Nephron (organoid): ENCODE measurements at regions not wholly inside any gene's neighbourhood (a gene's known extent, or its start where the extent isn't known, plus 50 kb on each side); places are given as distances from the start of the nearest gene placed in this dataset.
"Not testable (repeated sequence)": the region's sequence is repeated elsewhere in the genome, so short reads cannot be mapped to it uniquely, and the experiment has no call there.

ENCODE experiments used
- H3K27ac Mint-ChIP-seq, 3 experiments: 2 replicates each; pipeline ENCODE4 v1.8.0; 2020; ENCODE audit warnings: mixed read lengths in 3 of 3, mild to moderate bottlenecking in 2 of 3, moderate library complexity in 1 of 3
- H3K27me3 Mint-ChIP-seq: 2 replicates; pipeline ENCODE4 v1.8.0; 2021; ENCODE audit warnings: low read depth, mild to moderate bottlenecking, moderate library complexity, mixed read lengths
- H3K36me3 Mint-ChIP-seq: 2 replicates; pipeline ENCODE4 v1.8.0; 2020; ENCODE audit warnings: low read depth, mixed read lengths
- H3K4me1 Mint-ChIP-seq: 2 replicates; pipeline ENCODE4 v1.8.0; 2020; ENCODE audit warnings: mixed read lengths
- H3K4me3 Mint-ChIP-seq, 3 experiments: 2 replicates each; pipeline ENCODE4 v1.8.0; 2020; ENCODE audit warnings: mild to moderate bottlenecking in 3 of 3, mixed read lengths in 3 of 3, moderate library complexity in 2 of 3
- H3K9me3 Mint-ChIP-seq: 2 replicates; pipeline ENCODE4 v1.8.0; 2020; ENCODE audit warnings: mixed read lengths
- CTCF ChIP-seq, 3 experiments: fragments of 200-600 bp; sonication (generic); IDR thresholded peaks; one replicate each; pipeline ENCODE4 v1.5.0; 2021; ENCODE audit warnings: antibody characterized with exemption in 3 of 3; ENCODE audit not compliant: unreplicated experiment in 3 of 3

DNA sequence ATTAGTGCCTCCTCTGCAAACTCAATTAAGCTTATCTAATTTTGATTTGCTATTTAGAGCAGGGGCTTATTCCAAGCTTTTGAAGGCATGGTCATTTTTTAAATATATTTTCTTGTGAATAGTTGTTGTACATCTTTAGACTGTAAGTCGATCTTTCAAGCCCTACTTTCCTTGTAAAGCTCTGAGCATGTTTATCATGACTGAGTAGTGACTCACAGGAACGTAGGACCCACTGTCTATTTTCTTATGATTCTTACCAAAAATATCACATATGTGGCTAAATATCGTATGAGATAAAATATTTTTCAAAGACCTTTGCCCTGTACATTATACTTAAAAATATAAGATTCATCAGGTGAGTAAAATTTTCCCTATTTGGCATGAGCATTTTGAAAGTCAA lies 440.4 kb upstream of the GRIN3A start:
- no peak for TF ChIP-seq CTCF (IDR thresholded peaks at IDR 0.05; ENCODE audit: unreplicated experiment in 3 of 3)
- no peaks in the 10 kb centered on the region for H3K4me1 Mint-ChIP-seq
- peaks cover 19% of the 10 kb centered on the region for H3K9me3 Mint-ChIP-seq
- H3K4me3 Mint-ChIP-seq: no peak overlapping the region
- no peaks in the 10 kb centered on the region for H3K27me3 Mint-ChIP-seq
- no peaks in the 10 kb centered on the region for H3K36me3 Mint-ChIP-seq
- no peak overlapping the region for H3K27ac Mint-ChIP-seq

- not testable (repeated sequence) for H3K4me1 Mint-ChIP-seq, H3K27me3 Mint-ChIP-seq, H3K36me3 Mint-ChIP-seq, H3K4me3 Mint-ChIP-seq, H3K27ac Mint-ChIP-seq
- H3K9me3 Mint-ChIP-seq: peaks cover 26% of the 10 kb centered on the region
These were observed 435.8 kb upstream of the GRIN3A start for GRCh38 chr9:102174202-102174601.

- Mint-ChIP-seq H3K27me3 (no peaks in the 10 kb centered on the region), H3K36me3 (no peaks in the 10 kb centered on the region), H3K9me3 (no peaks in the 10 kb centered on the region), H3K27ac (no peak overlapping the region), H3K4me1 (no peaks in the 10 kb centered on the region), H3K4me3 (no peak overlapping the region)
- no peak for TF ChIP-seq CTCF (IDR thresholded peaks at IDR 0.05; ENCODE audit: unreplicated experiment in 3 of 3)
These were observed 425.8 kb upstream of the GRIN3A start for GRCh38 chr9:102164247-102164646.

DNA sequence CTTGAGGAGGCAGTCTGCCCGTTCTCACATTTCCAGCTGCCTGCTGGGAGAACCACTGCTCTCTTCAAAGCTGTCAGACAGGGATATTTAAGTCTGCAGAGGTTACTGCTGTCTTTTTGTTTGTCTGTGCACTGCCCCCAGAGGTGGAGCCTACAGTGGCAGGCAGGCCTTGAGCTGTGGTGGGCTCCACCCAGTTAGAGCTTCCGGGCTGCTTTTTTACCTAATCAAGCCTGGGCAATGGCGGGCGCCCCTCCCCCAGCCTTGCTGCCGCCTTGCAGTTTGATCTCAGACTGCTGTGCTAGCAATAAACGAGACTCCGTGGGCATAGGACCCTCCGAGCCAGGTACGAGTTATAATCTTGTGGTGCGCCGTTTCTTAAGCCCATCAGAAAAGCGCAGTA lies 414.6 kb upstream of the GRIN3A start:
- H3K36me3 Mint-ChIP-seq, H3K27ac Mint-ChIP-seq, H3K27me3 Mint-ChIP-seq, H3K4me1 Mint-ChIP-seq, H3K4me3 Mint-ChIP-seq: not testable (repeated sequence)
- peaks cover 18% of the 10 kb centered on the region for H3K9me3 Mint-ChIP-seq

GRCh38 chr9:102135768-102136167 lies 397.3 kb upstream of the GRIN3A start:
- no peaks in the 10 kb centered on the region for H3K27me3 Mint-ChIP-seq
- TF ChIP-seq CTCF (IDR thresholded peaks at IDR 0.05; ENCODE audit: unreplicated experiment in 3 of 3): no peak
- H3K36me3 Mint-ChIP-seq: no peaks in the 10 kb centered on the region
- no peak overlapping the region for H3K4me3 Mint-ChIP-seq
- H3K27ac Mint-ChIP-seq: no peak overlapping the region
- peaks cover 12% of the 10 kb centered on the region for H3K9me3 Mint-ChIP-seq
- no peaks in the 10 kb centered on the region for H3K4me1 Mint-ChIP-seq

DNA sequence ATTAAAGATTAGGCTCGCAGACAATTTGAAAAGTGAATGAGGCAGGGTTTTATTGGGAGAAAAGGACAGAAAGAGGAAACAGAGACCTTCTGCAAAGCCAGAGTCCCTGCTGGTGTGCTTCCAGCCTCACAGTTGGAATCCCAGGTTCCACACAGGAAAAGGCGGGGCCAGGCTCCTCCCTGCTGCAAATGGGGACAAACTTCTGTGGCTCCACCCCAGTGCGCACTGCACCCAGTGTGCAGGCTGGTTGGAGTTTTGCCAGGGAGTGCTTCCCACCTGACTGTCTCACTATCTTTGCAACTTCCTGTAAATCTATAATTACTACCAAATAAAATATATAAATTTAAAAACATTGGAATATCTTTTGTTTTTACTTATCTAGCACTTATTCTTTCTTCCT lies 386.0 kb upstream of the GRIN3A start:
- H3K4me3 Mint-ChIP-seq: no peak overlapping the region
- H3K27ac Mint-ChIP-seq: no peak overlapping the region
- H3K27me3 Mint-ChIP-seq: no peaks in the 10 kb centered on the region
- H3K9me3 Mint-ChIP-seq: peaks cover 15% of the 10 kb centered on the region
- no peak for TF ChIP-seq CTCF (IDR thresholded peaks at IDR 0.05; ENCODE audit: unreplicated experiment in 3 of 3)
- no peaks in the 10 kb centered on the region for H3K4me1 Mint-ChIP-seq
- H3K36me3 Mint-ChIP-seq: no peaks in the 10 kb centered on the region

DNA sequence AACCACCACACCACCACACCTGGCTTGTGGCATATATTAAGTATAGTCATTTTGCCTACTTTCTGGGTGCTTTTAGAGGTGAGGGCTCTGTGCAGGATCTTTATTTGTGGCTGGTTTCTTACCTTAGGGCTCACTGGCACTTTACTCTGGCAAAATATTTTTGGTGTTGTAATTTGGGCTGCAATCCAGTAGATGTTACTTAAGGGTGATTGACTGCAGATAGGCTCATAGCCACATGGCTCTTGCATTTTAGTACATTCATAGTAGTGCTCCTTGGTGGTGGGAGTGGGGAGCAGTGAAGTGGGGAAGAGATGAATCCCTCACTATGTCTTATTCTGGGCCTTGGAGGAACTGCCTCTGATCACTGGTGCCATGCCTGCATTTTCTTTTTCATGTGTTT lies 376.1 kb upstream of the GRIN3A start:
- H3K4me1 Mint-ChIP-seq: no peaks in the 10 kb centered on the region
- H3K36me3 Mint-ChIP-seq: no peaks in the 10 kb centered on the region
- no peak overlapping the region for H3K27ac Mint-ChIP-seq
- H3K27me3 Mint-ChIP-seq: peaks cover 3% of the 10 kb centered on the region
- TF ChIP-seq CTCF (IDR thresholded peaks at IDR 0.05; ENCODE audit: unreplicated experiment in 3 of 3): no peak
- H3K4me3 Mint-ChIP-seq: no peak overlapping the region
- peaks cover 13% of the 10 kb centered on the region for H3K9me3 Mint-ChIP-seq
